HG03135 (cell line): ENCODE measurements at regions not wholly inside any gene's neighbourhood (a gene's known extent, or its start where the extent isn't known, plus 50 kb on each side); places are given as distances from the start of the nearest gene placed in this dataset.

Source experiments
- ATAC-seq: cut with Tn5 transposase; IDR thresholded peaks from one replicate; pipeline ENCODE4 v1.9.1; 2021; ENCODE audit warnings: mild to moderate bottlenecking, moderate library complexity; ENCODE audit not compliant: unreplicated experiment

DNA sequence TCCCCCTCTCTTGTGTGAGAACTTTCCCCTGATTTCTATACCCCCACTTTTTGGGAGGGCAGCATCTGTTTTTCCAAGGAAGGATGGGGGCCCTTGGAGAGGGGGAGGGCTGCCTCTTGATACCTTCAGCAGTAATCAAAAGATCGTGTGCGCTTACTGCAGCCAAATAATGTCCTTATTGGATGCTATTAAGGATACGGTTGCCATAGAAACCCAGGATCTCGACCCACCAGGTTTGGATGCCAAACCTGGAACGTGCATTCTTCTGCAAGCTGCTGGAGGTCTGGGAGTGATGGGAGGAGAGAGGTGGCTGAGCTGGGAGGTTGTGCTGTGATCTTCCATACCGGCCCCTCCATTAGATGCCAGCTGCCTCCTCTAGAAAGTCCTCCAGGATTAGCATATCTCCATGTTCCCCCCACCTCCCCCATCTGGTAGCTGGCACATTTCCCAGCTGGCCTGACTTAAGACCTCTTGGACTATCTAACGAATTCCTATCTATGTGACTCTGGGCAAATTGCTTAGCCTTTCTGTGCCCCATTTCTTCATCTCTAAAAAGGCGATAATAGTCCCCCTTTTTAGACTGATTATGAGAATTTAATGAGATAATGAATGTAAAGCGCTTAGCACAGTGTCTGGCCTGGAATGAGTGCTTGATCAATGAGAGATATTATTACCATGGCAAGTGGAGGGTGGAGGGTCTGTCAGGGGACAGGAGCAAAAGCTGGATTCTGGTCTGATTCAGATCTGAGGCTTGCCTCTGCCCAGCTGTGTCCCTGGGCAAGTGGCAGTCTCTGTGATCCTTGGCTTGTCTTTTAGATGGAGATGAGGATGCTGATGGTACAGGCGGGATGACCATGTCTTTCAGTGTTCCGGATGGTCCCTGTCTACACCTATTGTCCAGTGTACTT lies 78.5 kb upstream of the PCBD1 start:
- ATAC-seq, result no peak

DNA sequence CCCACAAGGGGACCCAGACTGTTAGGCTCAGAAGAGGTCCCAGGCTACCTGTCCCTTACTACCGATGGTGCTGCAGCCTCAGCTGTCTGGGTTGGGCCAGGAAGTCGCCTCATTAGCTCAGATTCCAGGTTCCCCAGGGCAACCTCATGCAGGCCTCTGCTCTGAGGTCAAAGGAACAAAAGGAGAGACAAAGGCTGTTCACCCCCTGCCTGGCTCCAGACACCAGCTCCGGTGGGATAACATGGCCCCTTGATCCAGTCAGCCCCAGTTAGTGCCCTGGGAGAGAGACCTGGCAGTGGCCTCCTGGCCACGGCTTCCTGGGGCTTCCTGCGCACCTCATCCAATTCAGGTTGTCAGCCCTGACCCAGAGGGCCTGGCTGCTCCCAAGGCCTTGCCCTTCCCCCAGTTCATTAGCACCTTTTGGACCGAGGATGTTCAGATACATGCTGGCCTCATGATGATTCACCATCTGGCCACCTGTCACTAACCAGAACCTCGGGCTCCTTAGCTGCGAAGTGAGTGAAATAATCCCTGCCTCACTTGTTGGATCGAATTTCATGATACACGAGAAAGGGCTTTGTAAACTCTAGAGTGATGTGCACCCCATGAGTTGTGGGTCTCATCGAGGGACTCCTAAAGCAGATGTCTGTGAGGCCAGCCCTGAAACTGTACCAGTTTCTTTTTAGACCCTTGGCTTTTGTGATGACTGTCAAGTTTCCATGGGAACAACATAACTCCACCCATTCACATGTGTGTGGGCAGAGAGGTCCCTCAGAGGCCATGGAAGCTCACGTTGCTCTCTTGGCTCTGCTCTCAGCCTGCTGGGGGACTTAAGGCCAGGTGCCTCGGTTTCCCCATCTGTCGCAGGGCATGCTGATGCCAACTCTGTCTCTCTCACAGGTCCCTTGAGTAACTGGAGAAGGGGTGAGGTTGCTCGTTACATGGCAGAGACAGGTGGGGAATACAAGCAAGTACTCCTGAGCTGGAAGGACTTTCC lies 79.5 kb upstream of the PCBD1 start:
- ATAC-seq, result peak; percentile 70

DNA sequence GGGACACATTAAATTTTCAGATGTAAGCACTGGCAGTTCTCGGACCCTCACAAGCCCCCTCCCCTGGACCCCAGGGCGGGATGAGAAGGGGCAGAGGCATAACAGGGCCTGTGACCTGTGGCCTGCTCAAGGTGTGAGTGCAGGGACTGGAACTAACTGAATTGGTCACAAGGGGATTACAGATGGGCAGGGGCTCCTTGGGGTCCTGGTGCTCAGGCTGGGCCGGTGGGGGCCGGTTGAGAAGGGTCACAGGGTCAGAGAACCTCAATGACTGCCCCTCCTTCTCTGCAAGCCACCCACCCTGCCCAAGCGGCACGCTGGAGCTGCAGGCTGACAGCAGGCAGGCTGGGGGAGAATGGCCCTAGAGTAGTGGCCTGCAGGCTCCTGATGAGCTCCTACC lies 80.8 kb upstream of the PCBD1 start:
- ATAC-seq, result no peak

DNA sequence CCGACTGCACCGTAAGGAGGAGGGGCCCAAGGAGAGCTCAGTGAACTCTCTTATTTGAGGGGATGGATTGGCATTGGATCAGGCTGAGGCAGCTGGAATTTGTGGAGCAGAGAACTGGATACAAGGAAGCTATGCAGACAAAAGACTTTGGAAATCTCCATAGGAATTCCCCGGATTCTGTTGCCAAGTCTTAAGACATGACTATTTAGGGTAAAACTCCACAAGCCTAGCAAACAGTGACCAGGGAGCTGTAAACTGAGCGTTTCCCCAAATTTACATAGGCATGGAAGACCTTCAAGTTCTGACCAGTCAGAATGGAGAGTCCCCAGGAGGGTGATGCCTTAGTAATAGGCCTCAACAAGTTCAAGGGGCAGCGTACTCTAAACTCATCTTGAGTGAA lies 82.5 kb upstream of the PCBD1 start:
- no peak for ATAC-seq

DNA sequence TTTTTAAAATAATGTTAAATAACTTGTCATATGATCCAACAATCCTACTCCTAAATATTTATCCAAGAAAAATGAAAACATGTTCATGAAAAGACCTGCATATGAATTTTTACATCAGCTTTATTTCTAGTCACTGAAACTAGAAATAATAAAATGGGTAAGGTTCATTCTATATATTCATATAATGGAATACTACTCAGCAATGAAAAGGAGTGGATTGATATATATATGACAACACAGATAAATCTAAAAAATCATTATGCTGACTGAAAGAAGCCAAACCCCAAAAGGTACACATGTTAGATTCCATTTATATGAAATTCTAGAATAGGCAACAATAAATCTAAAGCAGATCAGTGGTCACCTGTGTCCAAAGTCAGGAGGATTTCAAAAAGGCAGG lies 84.9 kb upstream of the PCBD1 start:
- no peak for ATAC-seq

DNA sequence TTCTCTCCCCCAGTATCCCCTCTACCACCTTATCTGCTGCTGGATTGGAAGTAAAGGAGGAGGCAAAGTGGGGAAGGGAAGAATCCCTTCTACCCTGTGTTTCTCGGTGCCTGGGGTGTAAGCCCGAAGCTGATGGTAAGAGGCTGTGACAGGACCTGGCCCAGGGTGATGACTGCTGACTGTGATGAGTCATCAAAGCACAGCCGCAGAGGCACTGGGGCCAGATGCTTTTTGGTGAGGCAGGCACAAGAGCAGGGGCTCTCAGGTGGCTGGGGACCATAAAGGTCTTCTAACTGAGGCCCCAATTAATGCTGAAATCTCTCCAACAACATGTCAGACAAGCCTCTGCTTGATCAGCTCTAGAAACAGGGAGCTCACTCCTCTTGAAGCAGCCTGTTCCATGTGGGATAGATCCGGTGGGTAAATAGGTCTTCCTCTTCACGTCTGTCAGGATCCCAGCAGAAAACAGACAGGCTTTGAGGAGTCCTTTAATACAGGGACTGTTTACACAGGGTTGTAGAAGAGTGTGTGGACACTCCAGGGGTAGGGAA lies 86.1 kb upstream of the PCBD1 start:
- no peak for ATAC-seq

DNA sequence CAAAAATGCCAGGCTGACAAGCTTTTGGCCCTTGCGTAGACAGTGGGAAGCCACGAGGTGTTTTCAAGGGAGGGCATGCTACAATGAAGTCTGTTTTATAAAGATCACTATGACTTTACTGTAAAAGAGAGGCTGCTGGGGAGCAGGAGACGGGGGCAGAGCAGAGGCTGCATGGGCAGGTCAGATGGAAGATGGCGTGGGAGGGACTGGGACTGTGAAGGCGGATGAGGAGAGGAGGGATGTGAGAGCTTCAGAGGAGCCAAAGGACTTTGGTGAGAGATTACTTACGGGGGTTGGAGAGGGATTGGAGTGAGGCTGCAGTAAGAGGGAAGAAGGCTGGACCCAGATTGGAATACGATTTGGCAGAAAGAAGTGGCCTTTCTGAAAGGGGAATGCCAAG lies 86.6 kb upstream of the PCBD1 start:
- ATAC-seq, result no peak

DNA sequence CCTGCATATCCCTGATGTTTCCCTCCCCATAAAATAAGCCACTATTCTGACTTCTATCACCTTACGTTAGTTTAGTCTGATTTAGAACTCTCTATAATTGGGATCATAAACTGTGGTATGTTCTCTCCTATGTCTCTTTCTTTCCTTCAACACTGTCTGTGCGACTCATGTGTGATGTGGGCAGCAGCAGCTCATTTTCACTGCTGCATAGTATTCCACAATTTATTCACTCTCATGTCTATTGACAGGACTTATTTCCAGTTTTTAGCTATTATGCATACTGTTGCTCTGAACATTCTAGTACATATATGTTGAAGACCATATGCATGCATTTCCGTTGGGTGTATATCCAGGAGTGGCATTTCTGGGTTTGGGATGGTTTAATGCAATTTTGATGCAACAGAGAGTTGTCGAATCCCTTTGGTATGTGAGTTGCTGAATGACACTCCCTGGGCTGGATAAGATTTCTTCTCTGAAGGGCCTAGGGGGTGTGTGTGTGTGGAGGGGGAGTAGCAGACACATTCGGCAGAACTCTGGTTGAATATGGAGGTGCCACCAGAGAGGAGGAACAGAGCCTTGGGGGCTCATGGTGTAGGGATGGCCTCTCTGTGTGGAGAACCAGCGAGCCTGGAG lies 87.8 kb upstream of the PCBD1 start:
- no peak for ATAC-seq

DNA sequence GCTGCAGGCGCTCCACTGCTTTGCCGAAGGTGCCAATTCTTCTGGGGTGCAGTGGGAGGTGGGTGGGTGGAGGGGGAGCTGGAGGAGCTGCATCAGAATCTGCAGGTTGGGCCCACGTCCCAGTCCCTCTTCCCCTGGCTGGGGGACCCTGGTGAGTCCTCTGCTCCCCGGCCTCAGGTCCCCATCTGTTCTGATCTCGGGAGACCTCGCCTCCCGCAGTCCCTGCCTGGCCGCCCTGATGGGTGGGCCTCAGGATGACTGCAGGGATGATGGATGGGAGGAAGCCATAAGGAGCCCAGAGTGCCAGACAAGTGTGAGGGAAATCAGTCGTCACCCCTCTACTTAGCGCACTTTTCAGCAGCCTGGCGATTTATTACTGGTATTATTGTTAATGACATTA lies 89.3 kb upstream of the PCBD1 start:
- ATAC-seq, result no peak

DNA sequence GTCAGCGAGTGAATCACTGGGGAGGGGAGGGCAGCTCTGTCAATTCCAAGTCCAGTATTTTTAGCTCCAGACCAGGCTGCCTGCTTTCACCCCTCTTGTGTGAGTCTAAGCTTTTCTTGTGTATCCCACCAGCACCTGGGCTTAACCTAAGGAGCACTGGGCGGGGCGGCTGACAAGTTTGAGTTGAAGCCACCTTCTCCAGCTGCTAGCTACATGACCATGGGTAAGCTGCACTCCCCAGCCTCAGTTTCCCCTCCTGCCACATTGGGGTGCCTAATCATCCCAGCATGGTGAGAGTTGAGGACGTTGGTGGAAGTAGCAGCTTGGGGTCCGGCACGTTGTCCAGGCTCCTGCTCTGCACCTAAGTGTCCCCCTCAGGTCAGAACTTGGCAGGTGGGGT lies 89.8 kb upstream of the PCBD1 start:
- no peak for ATAC-seq

DNA sequence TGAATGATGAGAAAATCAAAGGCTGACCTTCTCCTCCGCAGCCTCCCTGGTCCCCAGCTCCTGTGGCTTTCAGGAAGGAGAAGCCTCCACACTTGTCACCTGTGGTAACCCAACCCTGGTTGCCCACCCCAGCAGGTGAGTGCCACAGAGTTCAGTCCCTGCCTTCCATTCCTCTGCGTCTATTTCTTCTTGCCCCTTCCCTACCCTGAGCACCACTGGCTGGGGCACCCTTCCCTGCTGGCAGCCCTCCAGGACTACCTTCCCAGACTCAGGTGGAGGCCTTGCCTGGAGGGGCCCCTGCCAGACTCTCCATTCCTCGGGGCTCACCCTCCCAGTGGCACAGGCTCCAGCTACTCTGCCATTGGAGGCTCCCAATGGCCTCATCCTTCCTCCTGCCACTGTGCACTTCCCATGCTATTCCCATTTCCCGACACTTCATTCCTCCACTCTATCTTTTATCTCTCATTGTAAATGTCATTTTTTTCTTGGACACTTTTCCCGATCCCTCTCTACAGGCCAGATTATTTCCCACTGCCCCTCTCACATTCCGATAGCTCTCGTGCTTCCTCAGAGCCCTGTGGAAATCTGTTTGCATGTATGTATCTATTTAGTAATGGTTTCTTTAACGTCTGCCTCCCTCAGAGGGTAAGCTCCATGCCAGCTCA lies 90.6 kb upstream of the PCBD1 start:
- no peak for ATAC-seq

DNA sequence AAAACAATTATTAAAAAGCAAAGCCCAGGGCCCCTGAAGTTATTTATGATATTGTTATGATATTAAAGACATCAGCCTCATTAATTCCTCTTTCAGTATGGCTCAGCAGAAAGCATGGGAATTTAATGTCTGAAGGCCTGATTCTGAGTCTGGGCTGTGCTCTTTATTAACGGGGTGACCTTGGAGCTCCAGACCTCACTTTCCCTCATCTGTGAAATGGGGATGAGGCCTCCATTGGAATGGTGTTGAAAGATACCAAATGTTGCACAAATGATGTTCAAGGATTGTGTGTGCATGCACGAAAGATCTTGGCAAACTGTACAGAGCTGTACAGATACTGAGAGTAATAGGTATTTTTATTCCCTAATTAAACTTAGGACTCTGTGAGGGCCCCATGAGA lies 92.3 kb upstream of the PCBD1 start:
- no peak for ATAC-seq

DNA sequence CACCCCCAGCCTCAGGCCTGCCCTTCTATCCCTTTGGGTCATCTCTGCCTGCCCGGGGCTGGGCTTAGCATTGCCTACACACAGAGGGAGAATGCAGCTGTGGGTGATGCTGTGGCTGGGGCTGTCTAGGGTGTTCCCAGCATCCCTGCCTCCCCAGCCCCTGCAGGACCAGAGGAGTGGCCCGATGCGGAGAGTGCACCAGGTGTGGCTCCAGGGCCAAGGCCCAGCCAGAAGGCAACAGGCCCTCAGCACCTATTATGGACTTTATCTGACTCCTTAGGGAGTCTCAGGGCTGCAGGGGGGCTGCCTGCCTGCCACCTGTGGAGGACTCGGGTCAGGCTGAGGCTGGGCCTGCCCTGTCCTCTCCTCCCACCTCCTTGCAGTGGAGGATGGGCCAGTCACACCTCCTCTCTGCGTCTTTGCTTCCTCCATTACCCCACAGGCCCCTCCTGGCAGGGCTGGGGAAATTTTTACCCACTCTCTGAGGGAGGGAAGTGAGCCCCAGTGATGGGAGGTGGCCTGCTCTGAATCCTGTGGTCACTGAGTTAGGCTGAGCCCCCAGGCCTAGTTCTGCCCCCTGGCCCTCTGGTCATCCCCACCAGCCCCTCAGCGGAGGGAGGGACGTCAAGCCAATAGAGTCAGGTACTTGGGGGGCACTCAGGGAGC lies 92.9 kb upstream of the PCBD1 start:
- no peak for ATAC-seq

DNA sequence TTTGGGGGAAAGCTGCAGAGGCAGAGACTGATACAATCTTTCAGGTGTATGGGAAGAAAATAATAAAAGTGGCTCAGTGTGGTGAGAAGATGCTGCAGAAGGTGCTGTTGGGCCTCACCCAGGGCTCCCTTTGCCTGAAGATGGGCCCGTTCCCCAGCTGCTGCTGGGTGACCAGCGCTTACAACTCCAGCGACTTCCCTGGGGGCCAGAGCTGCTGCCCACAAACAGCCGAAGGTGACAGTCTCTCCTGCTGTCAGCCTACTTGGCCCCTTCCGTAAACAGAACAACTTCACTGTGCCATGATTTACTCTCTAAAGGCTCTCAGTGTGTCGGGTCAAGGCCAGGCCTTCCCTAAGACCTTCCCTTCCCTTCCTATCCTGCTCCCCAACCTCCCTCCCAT lies 93.6 kb upstream of the PCBD1 start:
- no peak for ATAC-seq

DNA sequence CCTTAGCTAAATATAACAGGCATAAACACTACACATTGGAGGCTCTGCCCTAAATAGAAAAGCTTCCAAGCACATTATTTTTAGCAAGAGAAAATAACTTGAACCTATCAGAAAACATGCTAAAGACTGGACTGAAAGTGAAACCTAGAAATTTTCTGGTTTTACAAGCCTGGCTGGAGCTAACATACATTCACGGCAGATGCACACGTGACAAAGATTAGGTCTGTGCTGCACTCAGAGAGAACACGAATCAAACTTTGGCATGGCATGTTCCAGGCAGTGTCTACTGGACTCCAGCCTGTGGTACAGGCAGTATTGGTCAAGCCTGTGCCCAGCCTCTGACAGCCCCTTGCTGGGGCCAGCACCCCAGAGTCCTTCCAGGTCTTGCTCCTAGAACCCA lies 94.1 kb upstream of the PCBD1 start:
- ATAC-seq, result peak; percentile 72

DNA sequence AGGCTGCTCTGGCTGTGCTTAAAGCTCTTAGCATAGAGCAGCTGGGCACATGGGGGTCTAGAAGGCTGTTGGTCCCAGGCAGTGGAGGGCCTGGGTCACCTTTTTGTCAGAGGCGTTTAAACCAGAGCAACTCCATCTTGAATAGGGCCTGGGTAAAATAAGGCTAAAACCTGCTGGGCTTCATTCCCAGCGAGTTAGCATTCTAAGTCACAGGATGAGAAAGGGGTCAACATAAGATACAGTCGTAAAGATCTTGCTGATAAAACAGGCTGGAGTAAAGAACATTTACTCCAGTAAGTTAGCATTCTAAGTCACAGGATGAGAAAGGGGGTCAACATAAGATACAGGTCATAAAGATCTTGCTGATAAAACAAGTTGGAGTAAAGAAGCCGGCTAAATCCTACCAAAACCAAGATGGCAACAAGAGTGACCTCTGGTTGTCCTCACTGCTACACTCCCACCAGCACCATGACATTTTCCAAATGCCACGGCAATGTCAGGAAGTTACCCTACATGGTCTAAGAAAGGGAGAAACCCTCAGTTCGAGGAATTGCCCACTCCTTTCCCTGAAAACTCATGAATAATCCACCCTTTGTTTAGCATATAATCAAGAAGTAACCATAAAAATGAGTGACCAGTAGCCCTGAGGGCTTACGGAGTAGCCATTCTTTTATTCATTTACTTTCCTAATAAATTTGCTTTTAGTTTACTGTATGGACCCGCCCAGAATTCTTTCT lies 96.8 kb upstream of the PCBD1 start:
- ATAC-seq, result no peak

DNA sequence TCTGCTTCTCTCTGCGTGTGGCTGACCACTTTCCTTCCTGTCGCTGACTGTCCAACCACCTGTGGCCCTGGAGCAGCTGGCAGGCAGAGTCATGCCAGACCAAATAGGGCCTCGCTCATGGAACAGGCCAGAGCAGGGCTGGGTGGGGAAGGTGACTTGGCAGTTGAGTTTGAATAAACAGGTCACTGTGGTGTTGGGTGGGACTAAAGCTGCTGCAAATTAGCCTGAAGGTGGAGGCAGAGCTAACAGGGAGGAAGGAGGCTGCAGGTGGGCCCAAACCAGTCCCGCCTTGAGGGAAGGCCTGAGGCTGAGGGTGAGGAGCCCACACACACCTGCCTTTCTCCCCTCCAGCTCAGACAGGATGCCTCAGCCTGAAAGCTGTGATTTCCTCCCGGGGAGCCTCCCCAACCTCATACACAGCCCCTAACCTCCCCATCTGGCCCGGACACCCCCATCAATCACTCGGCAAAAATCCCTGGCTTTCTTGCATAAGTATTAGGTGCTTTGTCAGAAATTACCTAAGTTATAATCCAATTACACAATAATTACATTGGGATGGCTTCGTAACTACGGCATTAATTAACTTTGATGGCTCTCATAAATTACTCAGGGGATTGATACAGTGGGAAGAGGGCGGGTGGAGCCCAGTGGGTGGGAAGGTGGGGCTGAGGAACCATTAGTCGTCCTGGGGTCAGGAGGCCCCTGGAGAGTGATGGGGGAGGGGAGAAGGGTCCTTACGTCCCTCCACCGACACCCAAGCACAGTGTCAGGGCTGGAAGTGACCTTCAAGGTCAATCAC lies 97.7 kb upstream of the PCBD1 start:
- peak; percentile 48 for ATAC-seq

DNA sequence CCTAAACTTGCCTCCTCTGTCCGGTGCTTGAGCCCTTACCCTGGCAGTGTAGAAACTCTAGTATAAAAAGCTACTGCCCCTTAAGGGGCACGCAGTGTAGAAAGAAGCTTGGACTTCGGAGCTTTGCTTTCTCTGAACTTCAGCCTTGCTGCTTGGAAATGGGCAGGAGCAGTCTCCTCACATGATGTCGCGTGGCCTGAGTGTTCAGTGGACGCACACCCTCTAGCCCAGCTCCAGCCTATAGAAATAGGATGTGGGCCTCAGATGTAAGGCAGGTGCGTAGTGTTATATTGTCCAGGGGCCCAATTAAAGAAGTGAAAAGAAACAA lies 98.2 kb upstream of the PCBD1 start:
- ATAC-seq, result no peak
